GM12878 (cell line): ENCODE measurements at regions not wholly inside any gene's neighbourhood (a gene's known extent, or its start where the extent isn't known, plus 50 kb on each side); places are given as distances from the start of the nearest gene placed in this dataset.

ENCODE experiments used
- ATAC-seq: fragments of 200-7000 bp; cut with Tn5 transposase; 3 replicates; pipeline ENCODE4 v1.9.1; 2020; ENCODE audit warnings: mild to moderate bottlenecking, moderate library complexity
- BruUV-seq: library from RNA; stranded (reverse); fragments of 400-500 nt; replicated peaks from 2 replicates; lab custom pipeline; 2021; lab: Mats Ljungman, UMichigan
- CTCF ChIA-PET: fragments of 300-600 bp; sonication (Branson Sonifier 250); formaldehyde crosslinking; extraction: SDS; loops from one replicate; lab custom pipeline; 2021; ENCODE audit warnings: inconsistent platforms; lab: Yijun Ruan, JAX
- POLR2A ChIA-PET: fragments of 350-600 bp; formaldehyde crosslinking; extraction: SDS; loops from one replicate; lab custom pipeline; 2021; ENCODE audit warnings: inconsistent platforms; lab: Charles Lee
- RAD21 ChIA-PET: fragments of 300-600 bp; sonication (Branson Sonifier 250); formaldehyde crosslinking; loops from one replicate; lab custom pipeline; 2023; ENCODE audit warnings: antibody characterized with exemption; ENCODE audit not compliant: unreplicated experiment; lab: Charles Lee
- SMC1A ChIA-PET: fragments of 300-600 bp; sonication (Branson Sonifier 250); formaldehyde crosslinking; loops from one replicate; lab custom pipeline; 2023; ENCODE audit not compliant: unreplicated experiment, uncharacterized antibody; lab: Charles Lee
- DNase-seq: peaks from one replicate; pipeline ENCODE4 v3.0.0-alpha.2; 2011; ENCODE audit warnings: low read depth, low spot score
- FAIRE-seq: peaks from 3 replicates; lab custom pipeline; 2011; peaks lifted over from hg19 to GRCh38; lab: Jason Lieb, UNC
- H2AFZ ChIP-seq: 2 replicates; pipeline ENCODE4 v1.6.0; 2011; ENCODE audit warnings: low read depth, low read length, control low read depth; ENCODE audit not compliant: control insufficient read depth
- H3K27ac ChIP-seq: 2 replicates; pipeline ENCODE4 v1.5.1; 2011; ENCODE audit warnings: control low read depth; ENCODE audit not compliant: control insufficient read depth, insufficient read depth
- H3K27me3 ChIP-seq, 2 experiments: replicated peaks in 1 of 2; 2 replicates each; pipeline versions ENCODE4 v1.6.0 to v1.6.1; 2011; ENCODE audit warnings: low read length in 1 of 2; ENCODE audit not compliant: control insufficient read depth in 2 of 2, insufficient read depth in 2 of 2
- H3K36me3 ChIP-seq, 2 experiments: 2 replicates each; pipeline ENCODE4 v1.5.1; 2011; ENCODE audit warnings: low read length in 1 of 2; ENCODE audit not compliant: control insufficient read depth in 2 of 2, insufficient read depth in 2 of 2
- H3K4me1 ChIP-seq: 2 replicates; pipeline ENCODE4 v1.6.1; 2011; ENCODE audit warnings: mild to moderate bottlenecking, low read length, moderate library complexity, mixed read lengths; ENCODE audit not compliant: control insufficient read depth, insufficient read depth
- H3K4me2 ChIP-seq: 2 replicates; pipeline ENCODE4 v1.6.0; 2011; ENCODE audit warnings: control low read depth; ENCODE audit not compliant: control insufficient read depth, insufficient read depth
- H3K4me3 ChIP-seq: fragments of 200-600 bp; sonication (generic); 2 replicates; pipeline ENCODE4 v1.5.1; 2016
- H3K79me2 ChIP-seq: 2 replicates; pipeline ENCODE4 v1.6.0; 2011; ENCODE audit warnings: low read length; ENCODE audit not compliant: control insufficient read depth, insufficient read depth
- H3K9ac ChIP-seq: 2 replicates; pipeline ENCODE4 v1.8.0; 2011; ENCODE audit warnings: low read length, control low read depth, mixed read lengths; ENCODE audit not compliant: control insufficient read depth, insufficient read depth
- H3K9me3 ChIP-seq: replicated peaks from 3 replicates; pipeline ENCODE4 v1.5.1; 2011; ENCODE audit warnings: mild to moderate bottlenecking, low read length; ENCODE audit not compliant: control insufficient read depth, insufficient read depth
- H4K20me1 ChIP-seq: 2 replicates; pipeline ENCODE4 v1.6.0; 2011; ENCODE audit not compliant: control insufficient read depth, insufficient read depth
- BHLHE40 ChIP-seq, 2 experiments: fragments of 450-650 bp in 1 of 2; IDR thresholded peaks; 2 replicates each; pipeline ENCODE4 v1.6.1; 2011 to 2017; ENCODE audit warnings: low read depth in 2 of 2, borderline replicate concordance in 1 of 2, improper control_type of control experiment in 1 of 2, low read length in 1 of 2, mild to moderate bottlenecking in 1 of 2
- BRCA1 ChIP-seq: IDR thresholded peaks from 2 replicates; pipeline ENCODE4 v1.6.1; 2011; ENCODE audit warnings: low read depth, low read length, improper control_type of control experiment
- E2F4 ChIP-seq: IDR thresholded peaks from 2 replicates; pipeline ENCODE4 v1.6.1; 2012; ENCODE audit warnings: low read depth, low read length, improper control_type of control experiment
- E4F1 ChIP-seq: fragments of 450-650 bp; IDR thresholded peaks from 2 replicates; pipeline ENCODE4 v1.6.1; 2018; ENCODE audit warnings: borderline replicate concordance, mild to moderate bottlenecking; ENCODE audit not compliant: partially characterized antibody
- FOXK2 ChIP-seq: fragments of 450-650 bp; IDR thresholded peaks from 2 replicates; pipeline ENCODE4 v1.6.1; 2017; ENCODE audit warnings: mild to moderate bottlenecking, moderate library complexity
- HDAC2 ChIP-seq: fragments of 200-600 bp; sonication (generic); IDR thresholded peaks from 2 replicates; pipeline ENCODE4 v1.6.1; 2017
- HDAC6 ChIP-seq: fragments of 200-600 bp; sonication (generic); IDR thresholded peaks from one replicate; pipeline ENCODE4 v1.8.0; 2017; ENCODE audit warnings: antibody characterized with exemption; ENCODE audit not compliant: unreplicated experiment
- KAT2A ChIP-seq: conservative IDR thresholded peaks from 2 replicates; pipeline ENCODE4 v1.6.1; 2011; ENCODE audit warnings: low read depth, low read length; ENCODE audit not compliant: control insufficient read depth
- KLF5 ChIP-seq: fragments of 450-650 bp; IDR thresholded peaks from 2 replicates; pipeline ENCODE4 v1.6.1; 2014; ENCODE audit warnings: mild to moderate bottlenecking; ENCODE audit not compliant: partially characterized antibody
- MAX ChIP-seq: IDR thresholded peaks from 2 replicates; pipeline ENCODE4 v1.6.1; 2012; ENCODE audit warnings: low read depth, low read length, improper control_type of control experiment
- MLLT1 ChIP-seq: fragments of 450-650 bp; IDR thresholded peaks from 2 replicates; pipeline ENCODE4 v1.6.1; 2016; ENCODE audit warnings: mild to moderate bottlenecking
- PKNOX1 ChIP-seq: fragments of 450-650 bp; IDR thresholded peaks from 2 replicates; pipeline ENCODE4 v1.6.1; 2016; ENCODE audit warnings: mild to moderate bottlenecking
- RAD21 ChIP-seq: IDR thresholded peaks from 2 replicates; pipeline ENCODE4 v1.6.1; 2011; ENCODE audit warnings: mild to moderate bottlenecking, low read depth, low read length, moderate library complexity; ENCODE audit not compliant: insufficient read depth
- RB1 ChIP-seq: fragments of 450-650 bp; formaldehyde crosslinking; IDR thresholded peaks from 2 replicates; pipeline ENCODE4 v1.6.1; 2017; ENCODE audit warnings: mild to moderate bottlenecking, borderline replicate concordance
- RUNX3 ChIP-seq: IDR thresholded peaks from 2 replicates; pipeline ENCODE4 v1.6.1; 2012; ENCODE audit warnings: low read length, inconsistent platforms
- SMAD5 ChIP-seq: IDR thresholded peaks from 2 replicates; pipeline ENCODE4 v1.6.1; 2016; ENCODE audit warnings: antibody characterized with exemption, low read depth
- SREBF2 ChIP-seq: IDR thresholded peaks from 2 replicates; pipeline ENCODE4 v1.6.1; 2012; ENCODE audit warnings: mild to moderate bottlenecking, low read length
- SUZ12 ChIP-seq: fragments of 200-600 bp; sonication (generic); IDR thresholded peaks from one replicate; pipeline ENCODE4 v1.6.1; 2018; ENCODE audit warnings: antibody characterized with exemption, mild to moderate bottlenecking; ENCODE audit not compliant: unreplicated experiment
- WGBS: methylation state at CpG from one replicate; pipeline ENCODE4 v1.1.6; 2016; ENCODE audit warnings: low lambda C conversion rate; ENCODE audit not compliant: insufficient replicate concordance, insufficient coverage; ENCODE audit errors: missing lambda C conversion rate; 5-methylcytosine and 5-hydroxymethylcytosine counted together
- in situ Hi-C: fragments of 300-500 bp; cut with MboI; formaldehyde crosslinking; loops from 9 replicates; pipeline ENCODE4 v1.14.3; 2018; ENCODE audit warnings: mixed read lengths
- intact Hi-C: fragments of 100-400 bp; cut with micrococcal nuclease; formaldehyde crosslinking; loops from one replicate; pipeline ENCODE4 v1.14.2; 2022; ENCODE audit not compliant: unreplicated experiment

- TF ChIP-seq SMAD5 (no peak), MAX (no peak)
- TF ChIP-seq, all 136 proteins: peak for 0
These were observed 442.4 kb upstream of the BOD1L1 start (continued) for GRCh38 chr4:14069886-14070285.

- H3K4me2 ChIP-seq: no peak overlapping the region
- intact Hi-C loops (no loop called here), in situ Hi-C loops (no loop called here)
- no peak for FAIRE-seq
- H3K4me3 ChIP-seq: no peak overlapping the region
- SMC1A ChIA-PET: interaction anchor here (0.9 kb wide), 1 partner anchor 30 kb away, joined by 3 read pairs; no protein-coding TSS in a partner anchor
- H2AFZ ChIP-seq: no peak overlapping the region
- CTCF ChIA-PET: no interaction called here
- H3K27ac ChIP-seq: no peak overlapping the region
- POLR2A ChIA-PET: no interaction called here
- H3K79me2 ChIP-seq: no peaks in the 10 kb centered on the region
- no peaks in the 10 kb centered on the region for H3K36me3 ChIP-seq
- no peaks in the 10 kb centered on the region for H4K20me1 ChIP-seq
- RAD21 ChIA-PET: no interaction called here
- no peak overlapping the region for H3K9ac ChIP-seq
- no TSS peak for BruUV-seq
- WGBS: 4% methylated on average over 5 of the region's 5 CpGs
- ATAC-seq: no peak
- no peak for DNase-seq
- no peaks in the 10 kb centered on the region for H3K27me3 ChIP-seq
- H3K9me3 ChIP-seq: no peaks in the 10 kb centered on the region; the same call in 2 of the 3 replicates
- no peaks in the 10 kb centered on the region for H3K4me1 ChIP-seq
- TF ChIP-seq HDAC2: no peak
- no peak for TF ChIP-seq RUNX3
- TF ChIP-seq E2F4: no peak
- no peak for TF ChIP-seq FOXK2
- no peak for TF ChIP-seq RAD21
- no peak for TF ChIP-seq KLF5
- TF ChIP-seq KAT2A: no peak
- TF ChIP-seq SREBF2: no peak
- TF ChIP-seq E4F1: no peak
- TF ChIP-seq HDAC6: no peak
- no peak for TF ChIP-seq BRCA1
- TF ChIP-seq PKNOX1: no peak
- no peak for TF ChIP-seq BHLHE40 (IDR thresholded peaks at IDR 0.05; ENCODE audit: borderline replicate concordance in 1 of 2, low read depth in 2 of 2, low read length in 1 of 2)
- TF ChIP-seq RB1: no peak
- no peak for TF ChIP-seq MLLT1
- TF ChIP-seq SUZ12: no peak
These were observed 442.9 kb upstream of the BOD1L1 start for GRCh38 chr4:14070289-14070880.
